IMR-90 (cell line): ENCODE measurements at regions not wholly inside any gene's neighbourhood (a gene's known extent, or its start where the extent isn't known, plus 50 kb on each side); places are given as distances from the start of the nearest gene placed in this dataset.

Experiments
- ATAC-seq: fragments of 200-7000 bp; cut with Tn5 transposase; 2 replicates; pipeline ENCODE4 v1.9.1; 2020; ENCODE audit warnings: low read depth, mild to moderate bottlenecking, moderate library complexity
- BruUV-seq: library from RNA; stranded (reverse); fragments of 400-500 nt; replicated peaks from 2 replicates; lab custom pipeline; 2021; lab: Mats Ljungman, UMichigan
- CTCF ChIA-PET: fragments of 300-600 bp; formaldehyde crosslinking; extraction: SDS; loops from one replicate; lab custom pipeline; 2021; ENCODE audit warnings: antibody characterized with exemption; lab: Yijun Ruan, JAX
- POLR2A ChIA-PET: fragments of 300-600 bp; sonication (Branson Sonifier 250); formaldehyde crosslinking; loops from one replicate; lab custom pipeline; 2022; ENCODE audit warnings: antibody characterized with exemption; ENCODE audit not compliant: unreplicated experiment; lab: Charles Lee
- DNase-seq: peaks from one replicate; pipeline ENCODE4 v3.0.0; 2013
- H2AFZ ChIP-seq: replicated peaks from 2 replicates; pipeline ENCODE3; 2013; ENCODE audit warnings: low read length, mild to moderate bottlenecking; ENCODE audit not compliant: poor library complexity
- H2AK5ac ChIP-seq: 2 replicates; pipeline ENCODE4 v1.6.1; 2013; ENCODE audit warnings: low read depth, low read length, inconsistent platforms
- H2AK9ac ChIP-seq: replicated peaks from 2 replicates; pipeline ENCODE3; 2013; ENCODE audit warnings: mild to moderate bottlenecking, low read depth, low read length, moderate library complexity; ENCODE audit not compliant: poor library complexity
- H2BK120ac ChIP-seq: 2 replicates; pipeline ENCODE4 v1.6.1; 2013; ENCODE audit warnings: low read depth, low read length, inconsistent platforms
- H2BK15ac ChIP-seq: 3 replicates; pipeline ENCODE4 v1.6.1; 2013; ENCODE audit warnings: low read depth, low read length, inconsistent platforms
- H2BK20ac ChIP-seq: 2 replicates; pipeline ENCODE4 v1.6.1; 2013; ENCODE audit warnings: low read depth, mild to moderate bottlenecking, inconsistent platforms, low read length, moderate library complexity
- H2BK5ac ChIP-seq: 2 replicates; pipeline ENCODE4 v1.6.1; 2013; ENCODE audit warnings: mild to moderate bottlenecking, low read depth, low read length, inconsistent platforms; ENCODE audit not compliant: poor library complexity, severe bottlenecking
- H3K14ac ChIP-seq: replicated peaks from 2 replicates; pipeline ENCODE4 v1.6.1; 2013; ENCODE audit warnings: low read depth, low read length, inconsistent platforms
- H3K18ac ChIP-seq: 2 replicates; pipeline ENCODE4 v1.6.1; 2013; ENCODE audit warnings: low read depth, low read length, control low read depth
- H3K23ac ChIP-seq: 2 replicates; pipeline ENCODE4 v1.6.1; 2013; ENCODE audit warnings: low read depth, low read length, inconsistent platforms
- H3K27ac ChIP-seq: 2 replicates; pipeline ENCODE4 v1.5.1; 2013; ENCODE audit warnings: mild to moderate bottlenecking, control low read depth, low read length; ENCODE audit not compliant: insufficient read depth
- H3K27me3 ChIP-seq: 2 replicates; pipeline ENCODE4 v1.6.1; 2013; ENCODE audit warnings: low read length; ENCODE audit not compliant: control insufficient read depth, insufficient read depth
- H3K36me3 ChIP-seq: 2 replicates; pipeline ENCODE4 v1.6.1; 2013; ENCODE audit warnings: low read length, mixed read lengths; ENCODE audit not compliant: control insufficient read depth, insufficient read depth
- H3K4ac ChIP-seq: 2 replicates; pipeline ENCODE4 v1.6.1; 2013; ENCODE audit warnings: low read depth, low read length, inconsistent platforms
- H3K4me1 ChIP-seq: 2 replicates; pipeline ENCODE4 v1.6.1; 2013; ENCODE audit warnings: low read length, mixed read lengths; ENCODE audit not compliant: control insufficient read depth, insufficient read depth
- H3K4me2 ChIP-seq: 2 replicates; pipeline ENCODE4 v1.6.1; 2013; ENCODE audit warnings: low read depth, mild to moderate bottlenecking, control low read depth, low read length, moderate library complexity
- H3K4me3 ChIP-seq: 2 replicates; pipeline ENCODE4 v1.5.1; 2013; ENCODE audit warnings: low read depth, mild to moderate bottlenecking, control low read depth, low read length, moderate library complexity; ENCODE audit not compliant: insufficient read depth
- H3K56ac ChIP-seq: 2 replicates; pipeline ENCODE4 v1.6.1; 2013; ENCODE audit warnings: low read length, inconsistent platforms; ENCODE audit not compliant: insufficient read depth; ENCODE audit errors: extremely low read depth
- H3K79me1 ChIP-seq, 2 experiments: 2 replicates each; pipeline ENCODE4 v1.6.1; 2013; ENCODE audit warnings: low read length in 2 of 2, inconsistent platforms in 1 of 2, low read depth in 1 of 2
- H3K9ac ChIP-seq: 2 replicates; pipeline ENCODE4 v1.6.1; 2013; ENCODE audit warnings: low read depth, low read length, control low read depth
- H3K9me1 ChIP-seq: 2 replicates; pipeline ENCODE4 v1.6.1; 2013; ENCODE audit warnings: low read length, inconsistent platforms; ENCODE audit not compliant: insufficient read depth
- H3K9me3 ChIP-seq: 2 replicates; pipeline ENCODE4 v1.6.1; 2013; ENCODE audit warnings: low read length; ENCODE audit not compliant: control insufficient read depth, insufficient read depth
- H4K20me1 ChIP-seq: 2 replicates; pipeline ENCODE4 v1.6.1; 2013; ENCODE audit warnings: low read length, inconsistent platforms; ENCODE audit not compliant: insufficient read depth
- H4K5ac ChIP-seq: 2 replicates; pipeline ENCODE4 v1.6.1; 2013; ENCODE audit warnings: mild to moderate bottlenecking, low read depth, low read length, control low read depth
- H4K8ac ChIP-seq, 2 experiments: 2 replicates each; pipeline ENCODE4 v1.6.1; 2013; ENCODE audit warnings: low read depth in 2 of 2, low read length in 2 of 2, control low read depth in 1 of 2, inconsistent platforms in 1 of 2
- H4K91ac ChIP-seq: 2 replicates; pipeline ENCODE4 v1.6.1; 2013; ENCODE audit warnings: low read depth, low read length, inconsistent platforms; ENCODE audit not compliant: insufficient read depth
- BHLHE40 ChIP-seq: fragments of 150-350 bp; IDR thresholded peaks from 2 replicates; pipeline ENCODE4 v1.6.1; 2016; ENCODE audit warnings: mild to moderate bottlenecking, low read depth, low read length
- CEBPB ChIP-seq: IDR thresholded peaks from 2 replicates; pipeline ENCODE4 v1.6.1; 2012; ENCODE audit warnings: low read depth, low read length, improper control_type of control experiment
- CHD1 ChIP-seq: IDR thresholded peaks from 2 replicates; pipeline ENCODE4 v1.6.1; 2012; ENCODE audit warnings: low read depth, low read length, improper control_type of control experiment
- FOS ChIP-seq: fragments of 150-350 bp; IDR thresholded peaks from 2 replicates; pipeline ENCODE4 v1.6.1; 2016; ENCODE audit warnings: low read depth, low read length
- MAFK ChIP-seq: IDR thresholded peaks from 2 replicates; pipeline ENCODE4 v1.6.1; 2012; ENCODE audit warnings: low read depth, low read length, improper control_type of control experiment
- MAZ ChIP-seq: IDR thresholded peaks from 2 replicates; pipeline ENCODE4 v1.6.1; 2012; ENCODE audit warnings: low read depth, mild to moderate bottlenecking, low read length, improper control_type of control experiment, moderate library complexity, borderline replicate concordance
- MXI1 ChIP-seq: IDR thresholded peaks from 2 replicates; pipeline ENCODE4 v1.6.1; 2012; ENCODE audit warnings: low read depth, mild to moderate bottlenecking, low read length, moderate library complexity, borderline replicate concordance
- NFE2L2 ChIP-seq: fragments of 150-350 bp; IDR thresholded peaks from 2 replicates; pipeline ENCODE4 v1.6.1; 2016; ENCODE audit warnings: low read depth, mild to moderate bottlenecking, low read length
- POLR2A ChIP-seq: IDR thresholded peaks from 2 replicates; pipeline ENCODE4 v1.6.1; 2012; ENCODE audit warnings: mild to moderate bottlenecking, low read depth, low read length
- RAD21 ChIP-seq: IDR thresholded peaks from 2 replicates; pipeline ENCODE4 v1.6.1; 2012; ENCODE audit warnings: low read length, improper control_type of control experiment
- RCOR1 ChIP-seq: IDR thresholded peaks from 2 replicates; pipeline ENCODE4 v1.6.1; 2012; ENCODE audit warnings: mild to moderate bottlenecking, low read length, improper control_type of control experiment; ENCODE audit not compliant: insufficient replicate concordance
- RFX5 ChIP-seq: IDR thresholded peaks from 2 replicates; pipeline ENCODE4 v1.8.0; 2012; ENCODE audit warnings: low read depth, mild to moderate bottlenecking, low read length, moderate library complexity
- SMC3 ChIP-seq: fragments of 150-350 bp; IDR thresholded peaks from 2 replicates; pipeline ENCODE4 v1.6.1; 2016; ENCODE audit warnings: low read depth, mild to moderate bottlenecking, antibody characterized with exemption, low read length, moderate library complexity
- WGBS, 2 experiments: methylation state at CpG; one replicate each; pipeline versions ENCODE4 v1.1.5 to v1.1.7; 2013; ENCODE audit warnings: missing lambda C conversion rate in 2 of 2; ENCODE audit not compliant: insufficient read length in 1 of 2; ENCODE audit errors: extremely low coverage in 2 of 2; 5-methylcytosine and 5-hydroxymethylcytosine counted together
- dilution Hi-C: fragments of 300-500 bp; cut with HindIII; formaldehyde crosslinking; loops from one replicate; pipeline ENCODE4 v1.14.3; 2018; ENCODE audit warnings: low sequenced_read_pairs; ENCODE audit not compliant: unreplicated experiment
- in situ Hi-C: fragments of 300-500 bp; cut with MboI; formaldehyde crosslinking; loops from 3 replicates; pipeline ENCODE4 v1.14.3; 2019; ENCODE audit warnings: low sequenced_read_pairs, inconsistent platforms, mixed read lengths
- intact Hi-C: fragments of 100-400 bp; cut with micrococcal nuclease; formaldehyde crosslinking; loops from 2 replicates; pipeline ENCODE4 v1.10.0; 2022
- TF ChIP-seq, protein P1 (sequence below): fragments of 150-350 bp; IDR thresholded peaks from 2 replicates; pipeline ENCODE4 v1.6.1; 2016; ENCODE audit warnings: low read depth, mild to moderate bottlenecking, low read length, moderate library complexity, borderline replicate concordance
- TF ChIP-seq, protein P2 (sequence below): conservative IDR thresholded peaks from 2 replicates; pipeline ENCODE4 v1.5.1; 2012; ENCODE audit warnings: mild to moderate bottlenecking, low read depth, low read length, improper control_type of control experiment
- TF ChIP-seq, protein P3 (sequence below): fragments of 150-350 bp; IDR thresholded peaks from 2 replicates; pipeline ENCODE4 v1.6.1; 2017; ENCODE audit warnings: mild to moderate bottlenecking, antibody characterized with exemption, low read length, low read depth

DNA sequence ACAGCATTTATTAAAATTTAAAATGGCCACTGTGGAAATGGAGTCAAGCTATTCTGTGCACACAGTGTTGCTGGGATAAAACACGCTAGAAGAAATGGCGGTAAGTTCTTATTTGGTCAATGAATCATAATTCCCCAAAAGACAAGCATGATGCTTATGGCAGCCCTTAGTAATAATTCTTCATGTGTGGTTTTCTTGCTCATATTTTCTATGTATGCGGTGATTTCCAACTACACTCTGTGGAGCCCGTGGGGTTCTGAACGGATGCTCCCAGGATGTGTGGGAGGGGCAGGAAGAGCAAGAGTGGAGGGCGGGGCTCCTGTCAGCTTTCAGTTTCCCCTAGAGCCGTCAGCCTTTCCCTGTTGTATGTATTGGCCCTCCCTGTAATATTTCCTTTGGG lies 91.7 kb upstream of the RMDN2 start:
- intact Hi-C loops: loop anchor here (2.0 to 5.0 kb wide), 5 partner anchors 43 to 371 kb away; no protein-coding TSS in a partner anchor
- H3K23ac ChIP-seq: no peak overlapping the region
- no peak overlapping the region for H4K5ac ChIP-seq
- H2AFZ ChIP-seq: no peak overlapping the region
- TF ChIP-seq RAD21: no peak
- TF ChIP-seq CHD1: no peak
- TF ChIP-seq MAZ: no peak
- no peak for TF ChIP-seq MAFK
- TF ChIP-seq, protein P1, sequence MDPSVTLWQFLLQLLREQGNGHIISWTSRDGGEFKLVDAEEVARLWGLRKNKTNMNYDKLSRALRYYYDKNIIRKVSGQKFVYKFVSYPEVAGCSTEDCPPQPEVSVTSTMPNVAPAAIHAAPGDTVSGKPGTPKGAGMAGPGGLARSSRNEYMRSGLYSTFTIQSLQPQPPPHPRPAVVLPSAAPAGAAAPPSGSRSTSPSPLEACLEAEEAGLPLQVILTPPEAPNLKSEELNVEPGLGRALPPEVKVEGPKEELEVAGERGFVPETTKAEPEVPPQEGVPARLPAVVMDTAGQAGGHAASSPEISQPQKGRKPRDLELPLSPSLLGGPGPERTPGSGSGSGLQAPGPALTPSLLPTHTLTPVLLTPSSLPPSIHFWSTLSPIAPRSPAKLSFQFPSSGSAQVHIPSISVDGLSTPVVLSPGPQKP: no peak
- no peak for TF ChIP-seq NFE2L2
- TF ChIP-seq, protein P2, sequence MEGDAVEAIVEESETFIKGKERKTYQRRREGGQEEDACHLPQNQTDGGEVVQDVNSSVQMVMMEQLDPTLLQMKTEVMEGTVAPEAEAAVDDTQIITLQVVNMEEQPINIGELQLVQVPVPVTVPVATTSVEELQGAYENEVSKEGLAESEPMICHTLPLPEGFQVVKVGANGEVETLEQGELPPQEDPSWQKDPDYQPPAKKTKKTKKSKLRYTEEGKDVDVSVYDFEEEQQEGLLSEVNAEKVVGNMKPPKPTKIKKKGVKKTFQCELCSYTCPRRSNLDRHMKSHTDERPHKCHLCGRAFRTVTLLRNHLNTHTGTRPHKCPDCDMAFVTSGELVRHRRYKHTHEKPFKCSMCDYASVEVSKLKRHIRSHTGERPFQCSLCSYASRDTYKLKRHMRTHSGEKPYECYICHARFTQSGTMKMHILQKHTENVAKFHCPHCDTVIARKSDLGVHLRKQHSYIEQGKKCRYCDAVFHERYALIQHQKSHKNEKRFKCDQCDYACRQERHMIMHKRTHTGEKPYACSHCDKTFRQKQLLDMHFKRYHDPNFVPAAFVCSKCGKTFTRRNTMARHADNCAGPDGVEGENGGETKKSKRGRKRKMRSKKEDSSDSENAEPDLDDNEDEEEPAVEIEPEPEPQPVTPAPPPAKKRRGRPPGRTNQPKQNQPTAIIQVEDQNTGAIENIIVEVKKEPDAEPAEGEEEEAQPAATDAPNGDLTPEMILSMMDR: no peak
- TF ChIP-seq RFX5: no peak
- TF ChIP-seq FOS: no peak
- TF ChIP-seq, protein P3, sequence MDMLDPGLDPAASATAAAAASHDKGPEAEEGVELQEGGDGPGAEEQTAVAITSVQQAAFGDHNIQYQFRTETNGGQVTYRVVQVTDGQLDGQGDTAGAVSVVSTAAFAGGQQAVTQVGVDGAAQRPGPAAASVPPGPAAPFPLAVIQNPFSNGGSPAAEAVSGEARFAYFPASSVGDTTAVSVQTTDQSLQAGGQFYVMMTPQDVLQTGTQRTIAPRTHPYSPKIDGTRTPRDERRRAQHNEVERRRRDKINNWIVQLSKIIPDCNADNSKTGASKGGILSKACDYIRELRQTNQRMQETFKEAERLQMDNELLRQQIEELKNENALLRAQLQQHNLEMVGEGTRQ: no peak
- no peak for TF ChIP-seq BHLHE40
- TF ChIP-seq SMC3: no peak
- no peak for TF ChIP-seq RCOR1
- TF ChIP-seq MXI1: no peak
- no peak for TF ChIP-seq CEBPB
- no peak for TF ChIP-seq POLR2A
- no peak overlapping the region for H2BK120ac ChIP-seq
- peaks cover 0 to 20% of the 10 kb centered on the region in 2 experiments; a peak in 2 of 4 replicates for H3K79me1 ChIP-seq
- ATAC-seq: no peak
- no peak overlapping the region for H3K9ac ChIP-seq
- H2BK15ac ChIP-seq: no peak overlapping the region
- no peaks in the 10 kb centered on the region for H4K20me1 ChIP-seq
- no peak for DNase-seq
- peaks cover 17% of the 10 kb centered on the region; the same call in 1 of the 2 replicates for H3K9me1 ChIP-seq
- H2AK5ac ChIP-seq: no peak overlapping the region
- H3K27ac ChIP-seq: no peak overlapping the region
- in situ Hi-C loops: loop anchor here (5.0 kb wide), 1 partner anchor 421 kb away; no protein-coding TSS in a partner anchor
- no peaks in the 10 kb centered on the region for H3K36me3 ChIP-seq
- H3K27me3 ChIP-seq: no peaks in the 10 kb centered on the region
- H3K4me1 ChIP-seq: peaks cover 31% of the 10 kb centered on the region
- H3K4me2 ChIP-seq: no peak overlapping the region
- H2BK20ac ChIP-seq: no peak overlapping the region
- H2BK5ac ChIP-seq: no peak overlapping the region
- ChIA-PET POLR2A (no interaction called here), CTCF (interaction anchor here (0.6 to 2.6 kb wide), 10 partner anchors 9 to 438 kb away, joined by 3 to 20 read pairs (median 4); no protein-coding TSS in a partner anchor)
- H3K4ac ChIP-seq: no peak overlapping the region
- WGBS, 2 experiments: no CpG with 5 or more reads among the region's 7 CpGs
- no peak overlapping the region for H4K91ac ChIP-seq
- H3K9me3 ChIP-seq: no peaks in the 10 kb centered on the region
- no peak overlapping the region for H4K8ac ChIP-seq
- BruUV-seq: no TSS peak
- H2AK9ac ChIP-seq: no peak overlapping the region
- dilution Hi-C loops: no loop called here
- no peak overlapping the region for H3K14ac ChIP-seq
- H3K4me3 ChIP-seq: no peak overlapping the region
- H3K56ac ChIP-seq: no peak overlapping the region
- no peak overlapping the region for H3K18ac ChIP-seq
